CD14-positive monocyte (primary cell): ENCODE measurements at regions not wholly inside any gene's neighbourhood (a gene's known extent, or its start where the extent isn't known, plus 50 kb on each side); places are given as distances from the start of the nearest gene placed in this dataset.

Source experiments
- DNase-seq, 3 donors: peaks; one replicate each; pipeline ENCODE4 v3.0.0-alpha.2; 2011 to 2022
- H2AFZ ChIP-seq: 2 replicates; pipeline ENCODE4 v1.6.0; 2012; ENCODE audit warnings: mild to moderate bottlenecking, low read depth, low read length, inconsistent platforms; ENCODE audit not compliant: insufficient read depth, poor library complexity, severe bottlenecking
- H3K27ac ChIP-seq, 2 donors: 1 replicate in 1 of 2; 2 replicates in 1 of 2; pipeline ENCODE4 v1.5.1; 2012 to 2013; ENCODE audit warnings: low read length in 2 of 2, control low read depth in 1 of 2, inconsistent platforms in 1 of 2, low read depth in 1 of 2, mild to moderate bottlenecking in 1 of 2
- H3K27me3 ChIP-seq, 2 donors: one replicate each; pipeline versions ENCODE4 v1.6.0 to v1.6.1; 2011 to 2013; ENCODE audit warnings: low read length in 2 of 2; ENCODE audit not compliant: control insufficient read depth in 2 of 2, insufficient read depth in 2 of 2
- H3K36me3 ChIP-seq, 2 donors: replicated peaks in 1 of 2; 1 replicate in 1 of 2; 2 replicates in 1 of 2; pipeline versions ENCODE4 v1.5.1 to v1.6.1; 2012 to 2013; ENCODE audit warnings: low read length in 2 of 2, control low read depth in 1 of 2, inconsistent platforms in 1 of 2, mild to moderate bottlenecking in 1 of 2; ENCODE audit not compliant: insufficient read depth in 2 of 2, control insufficient read depth in 1 of 2
- H3K4me1 ChIP-seq, 2 donors: 1 replicate in 1 of 2; 2 replicates in 1 of 2; pipeline versions ENCODE4 v1.5.1 to v1.6.1; 2012 to 2013; ENCODE audit warnings: low read length in 2 of 2, control low read depth in 1 of 2, inconsistent platforms in 1 of 2, mild to moderate bottlenecking in 1 of 2, moderate library complexity in 1 of 2; ENCODE audit not compliant: insufficient read depth in 2 of 2, control insufficient read depth in 1 of 2
- H3K4me2 ChIP-seq: replicated peaks from 2 replicates; pipeline ENCODE3; 2012; ENCODE audit warnings: low read length, moderate library complexity, mild to moderate bottlenecking; ENCODE audit not compliant: poor library complexity, severe bottlenecking; ENCODE audit errors: extremely low read depth
- H3K4me3 ChIP-seq, 3 experiments: fragments of 200-600 bp in 1 of 3; sonication (generic) in 1 of 3; replicated peaks in 1 of 3; 1 replicate in 2 of 3; 2 replicates in 1 of 3; pipeline ENCODE4 v1.5.1; 2011 to 2013; ENCODE audit warnings: low read length in 3 of 3, mild to moderate bottlenecking in 3 of 3, control low read depth in 2 of 3, low read depth in 2 of 3, inconsistent platforms in 1 of 3, moderate library complexity in 1 of 3
- H3K79me2 ChIP-seq: 2 replicates; pipeline ENCODE4 v1.6.0; 2012; ENCODE audit warnings: mild to moderate bottlenecking, control low read depth, inconsistent platforms, low read length, moderate library complexity; ENCODE audit not compliant: insufficient read depth
- H3K9ac ChIP-seq: 2 replicates; pipeline ENCODE4 v1.6.0; 2017; ENCODE audit warnings: low read length, mild to moderate bottlenecking; ENCODE audit not compliant: insufficient read depth, poor library complexity, severe bottlenecking
- H3K9me3 ChIP-seq, 2 donors: replicated peaks in 1 of 2; 1 replicate in 1 of 2; 2 replicates in 1 of 2; pipeline versions ENCODE4 v1.5.1 to v1.6.1; 2012 to 2013; ENCODE audit warnings: low read length in 2 of 2, control low read depth in 1 of 2; ENCODE audit not compliant: control insufficient read depth in 1 of 2, insufficient read depth in 1 of 2
- H4K20me1 ChIP-seq: 2 replicates; pipeline ENCODE4 v1.6.0; 2012; ENCODE audit warnings: mild to moderate bottlenecking, low read length, control low read depth, moderate library complexity; ENCODE audit not compliant: insufficient read depth
- H3K27ac Mint-ChIP-seq, 7 donors: one replicate each; pipeline ENCODE4 v1.8.0; 2020; ENCODE audit warnings: mild to moderate bottlenecking in 7 of 7, mixed read lengths in 7 of 7, moderate library complexity in 6 of 7, inconsistent platforms in 2 of 7
- H3K27me3 Mint-ChIP-seq, 3 donors: one replicate each; pipeline ENCODE4 v1.8.0; 2021 to 2022; ENCODE audit warnings: low read depth in 3 of 3, mild to moderate bottlenecking in 3 of 3, mixed read lengths in 3 of 3, moderate library complexity in 3 of 3, inconsistent platforms in 1 of 3
- H3K36me3 Mint-ChIP-seq, 2 donors: one replicate each; pipeline ENCODE4 v1.8.0; 2020; ENCODE audit warnings: mixed read lengths in 2 of 2, inconsistent platforms in 1 of 2, mild to moderate bottlenecking in 1 of 2
- H3K4me1 Mint-ChIP-seq: one replicate; pipeline ENCODE4 v1.8.0; 2020; ENCODE audit warnings: mild to moderate bottlenecking, mixed read lengths
- H3K4me3 Mint-ChIP-seq, 2 donors: one replicate each; pipeline ENCODE4 v1.8.0; 2020; ENCODE audit warnings: mild to moderate bottlenecking in 2 of 2, mixed read lengths in 2 of 2, moderate library complexity in 1 of 2
- H3K9me3 Mint-ChIP-seq, 7 donors: one replicate each; pipeline ENCODE4 v1.8.0; 2020 to 2022; ENCODE audit warnings: mixed read lengths in 7 of 7, mild to moderate bottlenecking in 6 of 7, moderate library complexity in 6 of 7, inconsistent platforms in 2 of 7
- WGBS: methylation state at CpG from one replicate; pipeline ENCODE4 v1.1.5; 2013; ENCODE audit warnings: missing lambda C conversion rate; ENCODE audit not compliant: insufficient coverage; 5-methylcytosine and 5-hydroxymethylcytosine counted together
- intact Hi-C, 2 donors: fragments of 100-400 bp; cut with micrococcal nuclease; formaldehyde crosslinking; loops; one replicate each; pipeline versions ENCODE4 v1.15.0 to v1.15.1; 2023
- TF ChIP-seq, protein P1 (sequence below): fragments of 200-600 bp; IDR thresholded peaks from one replicate; pipeline ENCODE4 v1.8.0; 2022; ENCODE audit warnings: antibody characterized with exemption, mild to moderate bottlenecking

DNA sequence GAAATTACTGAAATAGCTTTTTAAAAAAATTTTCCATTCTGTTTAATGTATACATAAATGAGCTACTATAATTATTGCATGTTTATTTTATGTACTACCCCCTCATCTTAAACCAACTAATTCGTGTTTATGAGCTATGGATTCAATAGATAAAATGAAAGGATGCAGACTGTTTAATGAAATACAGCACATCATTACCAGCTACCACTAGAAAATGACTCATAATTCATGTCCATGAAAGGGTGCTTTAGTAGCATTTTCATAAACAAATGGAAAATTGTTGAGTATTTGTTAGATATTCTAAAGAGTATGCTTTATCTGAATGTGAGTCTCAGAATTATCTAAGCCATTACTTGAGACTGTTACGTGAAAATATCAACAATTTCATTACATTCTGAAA, 1590.1 kb downstream of the HACE1 start:
- H3K79me2 ChIP-seq = no peaks in the 10 kb centered on the region
- no peaks in the 10 kb centered on the region for H3K4me1 Mint-ChIP-seq
- TF ChIP-seq, protein P1, sequence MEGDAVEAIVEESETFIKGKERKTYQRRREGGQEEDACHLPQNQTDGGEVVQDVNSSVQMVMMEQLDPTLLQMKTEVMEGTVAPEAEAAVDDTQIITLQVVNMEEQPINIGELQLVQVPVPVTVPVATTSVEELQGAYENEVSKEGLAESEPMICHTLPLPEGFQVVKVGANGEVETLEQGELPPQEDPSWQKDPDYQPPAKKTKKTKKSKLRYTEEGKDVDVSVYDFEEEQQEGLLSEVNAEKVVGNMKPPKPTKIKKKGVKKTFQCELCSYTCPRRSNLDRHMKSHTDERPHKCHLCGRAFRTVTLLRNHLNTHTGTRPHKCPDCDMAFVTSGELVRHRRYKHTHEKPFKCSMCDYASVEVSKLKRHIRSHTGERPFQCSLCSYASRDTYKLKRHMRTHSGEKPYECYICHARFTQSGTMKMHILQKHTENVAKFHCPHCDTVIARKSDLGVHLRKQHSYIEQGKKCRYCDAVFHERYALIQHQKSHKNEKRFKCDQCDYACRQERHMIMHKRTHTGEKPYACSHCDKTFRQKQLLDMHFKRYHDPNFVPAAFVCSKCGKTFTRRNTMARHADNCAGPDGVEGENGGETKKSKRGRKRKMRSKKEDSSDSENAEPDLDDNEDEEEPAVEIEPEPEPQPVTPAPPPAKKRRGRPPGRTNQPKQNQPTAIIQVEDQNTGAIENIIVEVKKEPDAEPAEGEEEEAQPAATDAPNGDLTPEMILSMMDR = no peak
- H3K4me3 Mint-ChIP-seq = no peak overlapping the region
- H3K36me3 Mint-ChIP-seq = no peaks in the 10 kb centered on the region
- peaks cover 0 to 1% (median 0%) of the 10 kb centered on the region in 3 donors for H3K27me3 Mint-ChIP-seq
- H2AFZ ChIP-seq = no peak overlapping the region
- no CpG with 5 or more reads among the region's 2 CpGs for WGBS
- no peak overlapping the region for H3K4me3 ChIP-seq
- intact Hi-C loops = no loop called here
- H3K27me3 ChIP-seq = no peaks in the 10 kb centered on the region
- no peak overlapping the region for H3K27ac Mint-ChIP-seq
- DNase-seq = no peak
- H3K4me2 ChIP-seq = no peak overlapping the region
- no peaks in the 10 kb centered on the region for H3K36me3 ChIP-seq
- no peaks in the 10 kb centered on the region for H3K9me3 ChIP-seq
- no peak overlapping the region for H3K27ac ChIP-seq
- no peak overlapping the region for H3K9ac ChIP-seq
- H4K20me1 ChIP-seq = no peaks in the 10 kb centered on the region
- H3K4me1 ChIP-seq = no peaks in the 10 kb centered on the region
- H3K9me3 Mint-ChIP-seq = no peaks in the 10 kb centered on the region

DNA sequence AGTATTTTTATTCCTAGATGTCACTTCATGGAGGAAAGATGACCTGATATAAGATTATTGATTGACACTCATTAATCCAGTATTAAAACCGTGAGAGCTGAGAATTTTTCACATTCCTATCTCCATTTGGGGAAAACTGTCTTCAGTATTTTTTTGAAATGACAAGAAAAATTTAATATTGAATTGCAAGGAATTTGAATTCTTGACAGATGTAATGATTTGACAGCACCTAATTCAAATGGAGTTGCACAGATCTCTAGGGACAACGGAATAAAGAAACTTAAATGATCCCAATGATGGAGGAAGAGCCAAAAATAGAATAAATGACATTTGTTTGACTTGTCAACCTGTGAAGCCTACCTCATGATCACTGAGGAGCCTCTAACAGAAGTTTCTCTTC, 1591.4 kb downstream of the HACE1 start:
- H3K9me3 Mint-ChIP-seq = peaks cover 0 to 4% (median 0%) of the 10 kb centered on the region in 7 donors
- no peak overlapping the region for H3K4me2 ChIP-seq
- no peak overlapping the region for H3K27ac Mint-ChIP-seq
- WGBS = no CpG with 5 or more reads among the region's 2 CpGs
- H3K9ac ChIP-seq = no peak overlapping the region
- no peaks in the 10 kb centered on the region for H3K36me3 Mint-ChIP-seq
- H3K27me3 Mint-ChIP-seq = peaks cover 0 to 1% (median 0%) of the 10 kb centered on the region in 3 donors
- H4K20me1 ChIP-seq = no peaks in the 10 kb centered on the region
- H3K4me3 ChIP-seq = no peak overlapping the region
- H3K36me3 ChIP-seq = no peaks in the 10 kb centered on the region
- no peaks in the 10 kb centered on the region for H3K4me1 Mint-ChIP-seq
- TF ChIP-seq, protein P1 = no peak
- H3K27me3 ChIP-seq = no peaks in the 10 kb centered on the region
- H3K4me1 ChIP-seq = no peaks in the 10 kb centered on the region
- intact Hi-C loops = no loop called here
- H3K27ac ChIP-seq = no peak overlapping the region
- DNase-seq = no peak
- no peak overlapping the region for H2AFZ ChIP-seq
- no peak overlapping the region for H3K4me3 Mint-ChIP-seq
- no peaks in the 10 kb centered on the region for H3K79me2 ChIP-seq
- H3K9me3 ChIP-seq = peaks cover 0 to 7% of the 10 kb centered on the region in 2 donors
